ENCODE measurements at regions not wholly inside any gene's neighbourhood (a gene's known extent, or its start where the extent isn't known, plus 50 kb on each side); places are given as distances from the start of the nearest gene placed in this dataset.

DNA sequence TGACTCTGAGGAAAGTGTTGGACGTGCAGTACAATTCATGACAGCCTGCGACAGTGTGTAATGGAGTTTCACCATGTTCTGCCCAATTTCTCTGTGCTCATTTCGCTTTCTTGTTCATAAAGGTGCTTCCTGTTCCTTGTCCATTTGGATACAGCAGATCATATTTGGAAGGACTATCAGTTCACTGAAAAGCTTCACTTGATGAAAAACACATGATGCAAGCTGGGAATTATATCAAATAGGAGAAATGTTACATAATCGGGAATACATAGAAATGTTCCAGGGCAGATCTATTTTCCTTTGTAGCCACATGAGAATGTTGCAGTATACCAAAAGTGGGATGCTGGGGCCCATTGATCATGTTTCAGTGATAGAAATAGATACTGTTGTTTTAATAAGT lies 266.3 kb upstream of the SLC14A2 start (continued):
- TF ChIP-seq, protein P1, sequence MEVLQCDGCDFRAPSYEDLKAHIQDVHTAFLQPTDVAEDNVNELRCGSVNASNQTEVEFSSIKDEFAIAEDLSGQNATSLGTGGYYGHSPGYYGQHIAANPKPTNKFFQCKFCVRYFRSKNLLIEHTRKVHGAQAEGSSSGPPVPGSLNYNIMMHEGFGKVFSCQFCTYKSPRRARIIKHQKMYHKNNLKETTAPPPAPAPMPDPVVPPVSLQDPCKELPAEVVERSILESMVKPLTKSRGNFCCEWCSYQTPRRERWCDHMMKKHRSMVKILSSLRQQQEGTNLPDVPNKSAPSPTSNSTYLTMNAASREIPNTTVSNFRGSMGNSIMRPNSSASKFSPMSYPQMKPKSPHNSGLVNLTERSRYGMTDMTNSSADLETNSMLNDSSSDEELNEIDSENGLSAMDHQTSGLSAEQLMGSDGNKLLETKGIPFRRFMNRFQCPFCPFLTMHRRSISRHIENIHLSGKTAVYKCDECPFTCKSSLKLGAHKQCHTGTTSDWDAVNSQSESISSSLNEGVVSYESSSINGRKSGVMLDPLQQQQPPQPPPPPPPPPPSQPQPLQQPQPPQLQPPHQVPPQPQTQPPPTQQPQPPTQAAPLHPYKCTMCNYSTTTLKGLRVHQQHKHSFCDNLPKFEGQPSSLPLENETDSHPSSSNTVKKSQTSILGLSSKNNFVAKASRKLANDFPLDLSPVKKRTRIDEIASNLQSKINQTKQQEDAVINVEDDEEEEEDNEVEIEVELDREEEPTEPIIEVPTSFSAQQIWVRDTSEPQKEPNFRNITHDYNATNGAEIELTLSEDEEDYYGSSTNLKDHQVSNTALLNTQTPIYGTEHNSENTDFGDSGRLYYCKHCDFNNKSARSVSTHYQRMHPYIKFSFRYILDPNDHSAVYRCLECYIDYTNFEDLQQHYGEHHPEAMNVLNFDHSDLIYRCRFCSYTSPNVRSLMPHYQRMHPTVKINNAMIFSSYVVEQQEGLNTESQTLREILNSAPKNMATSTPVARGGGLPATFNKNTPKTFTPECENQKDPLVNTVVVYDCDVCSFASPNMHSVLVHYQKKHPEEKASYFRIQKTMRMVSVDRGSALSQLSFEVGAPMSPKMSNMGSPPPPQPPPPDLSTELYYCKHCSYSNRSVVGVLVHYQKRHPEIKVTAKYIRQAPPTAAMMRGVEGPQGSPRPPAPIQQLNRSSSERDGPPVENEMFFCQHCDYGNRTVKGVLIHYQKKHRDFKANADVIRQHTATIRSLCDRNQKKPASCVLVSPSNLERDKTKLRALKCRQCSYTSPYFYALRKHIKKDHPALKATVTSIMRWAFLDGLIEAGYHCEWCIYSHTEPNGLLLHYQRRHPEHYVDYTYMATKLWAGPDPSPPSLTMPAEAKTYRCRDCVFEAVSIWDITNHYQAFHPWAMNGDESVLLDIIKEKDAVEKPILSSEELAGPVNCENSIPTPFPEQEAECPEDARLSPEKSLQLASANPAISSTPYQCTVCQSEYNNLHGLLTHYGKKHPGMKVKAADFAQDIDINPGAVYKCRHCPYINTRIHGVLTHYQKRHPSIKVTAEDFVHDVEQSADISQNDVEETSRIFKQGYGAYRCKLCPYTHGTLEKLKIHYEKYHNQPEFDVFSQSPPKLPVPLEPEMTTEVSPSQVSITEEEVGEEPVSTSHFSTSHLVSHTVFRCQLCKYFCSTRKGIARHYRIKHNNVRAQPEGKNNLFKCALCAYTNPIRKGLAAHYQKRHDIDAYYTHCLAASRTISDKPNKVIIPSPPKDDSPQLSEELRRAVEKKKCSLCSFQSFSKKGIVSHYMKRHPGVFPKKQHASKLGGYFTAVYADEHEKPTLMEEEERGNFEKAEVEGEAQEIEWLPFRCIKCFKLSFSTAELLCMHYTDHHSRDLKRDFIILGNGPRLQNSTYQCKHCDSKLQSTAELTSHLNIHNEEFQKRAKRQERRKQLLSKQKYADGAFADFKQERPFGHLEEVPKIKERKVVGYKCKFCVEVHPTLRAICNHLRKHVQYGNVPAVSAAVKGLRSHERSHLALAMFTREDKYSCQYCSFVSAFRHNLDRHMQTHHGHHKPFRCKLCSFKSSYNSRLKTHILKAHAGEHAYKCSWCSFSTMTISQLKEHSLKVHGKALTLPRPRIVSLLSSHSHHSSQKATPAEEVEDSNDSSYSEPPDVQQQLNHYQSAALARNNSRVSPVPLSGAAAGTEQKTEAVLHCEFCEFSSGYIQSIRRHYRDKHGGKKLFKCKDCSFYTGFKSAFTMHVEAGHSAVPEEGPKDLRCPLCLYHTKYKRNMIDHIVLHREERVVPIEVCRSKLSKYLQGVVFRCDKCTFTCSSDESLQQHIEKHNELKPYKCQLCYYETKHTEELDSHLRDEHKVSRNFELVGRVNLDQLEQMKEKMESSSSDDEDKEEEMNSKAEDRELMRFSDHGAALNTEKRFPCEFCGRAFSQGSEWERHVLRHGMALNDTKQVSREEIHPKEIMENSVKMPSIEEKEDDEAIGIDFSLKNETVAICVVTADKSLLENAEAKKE (CRISPR knock-in tag; IDR thresholded peaks at IDR 0.05), result no peak
- TF ChIP-seq ZNF114 (CRISPR knock-in tag; IDR thresholded peaks at IDR 0.05) (no peak), STAT1 (IDR thresholded peaks at IDR 0.05; ENCODE audit: unreplicated experiment) (no peak), EZH2phosphoT487 (IDR thresholded peaks at IDR 0.05; ENCODE audit: unreplicated experiment) (no peak), ZNF331 (CRISPR knock-in tag; IDR thresholded peaks at IDR 0.05; ENCODE audit: low read depth) (no peak), CREB1 (CRISPR knock-in tag; IDR thresholded peaks at IDR 0.05; ENCODE audit: low read depth) (no peak)
- TF ChIP-seq, protein P2, sequence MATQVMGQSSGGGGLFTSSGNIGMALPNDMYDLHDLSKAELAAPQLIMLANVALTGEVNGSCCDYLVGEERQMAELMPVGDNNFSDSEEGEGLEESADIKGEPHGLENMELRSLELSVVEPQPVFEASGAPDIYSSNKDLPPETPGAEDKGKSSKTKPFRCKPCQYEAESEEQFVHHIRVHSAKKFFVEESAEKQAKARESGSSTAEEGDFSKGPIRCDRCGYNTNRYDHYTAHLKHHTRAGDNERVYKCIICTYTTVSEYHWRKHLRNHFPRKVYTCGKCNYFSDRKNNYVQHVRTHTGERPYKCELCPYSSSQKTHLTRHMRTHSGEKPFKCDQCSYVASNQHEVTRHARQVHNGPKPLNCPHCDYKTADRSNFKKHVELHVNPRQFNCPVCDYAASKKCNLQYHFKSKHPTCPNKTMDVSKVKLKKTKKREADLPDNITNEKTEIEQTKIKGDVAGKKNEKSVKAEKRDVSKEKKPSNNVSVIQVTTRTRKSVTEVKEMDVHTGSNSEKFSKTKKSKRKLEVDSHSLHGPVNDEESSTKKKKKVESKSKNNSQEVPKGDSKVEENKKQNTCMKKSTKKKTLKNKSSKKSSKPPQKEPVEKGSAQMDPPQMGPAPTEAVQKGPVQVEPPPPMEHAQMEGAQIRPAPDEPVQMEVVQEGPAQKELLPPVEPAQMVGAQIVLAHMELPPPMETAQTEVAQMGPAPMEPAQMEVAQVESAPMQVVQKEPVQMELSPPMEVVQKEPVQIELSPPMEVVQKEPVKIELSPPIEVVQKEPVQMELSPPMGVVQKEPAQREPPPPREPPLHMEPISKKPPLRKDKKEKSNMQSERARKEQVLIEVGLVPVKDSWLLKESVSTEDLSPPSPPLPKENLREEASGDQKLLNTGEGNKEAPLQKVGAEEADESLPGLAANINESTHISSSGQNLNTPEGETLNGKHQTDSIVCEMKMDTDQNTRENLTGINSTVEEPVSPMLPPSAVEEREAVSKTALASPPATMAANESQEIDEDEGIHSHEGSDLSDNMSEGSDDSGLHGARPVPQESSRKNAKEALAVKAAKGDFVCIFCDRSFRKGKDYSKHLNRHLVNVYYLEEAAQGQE (IDR thresholded peaks at IDR 0.05; ENCODE audit: unreplicated experiment), result no peak
